Stomach smooth muscle (tissue), 2 donors: ENCODE measurements at regions not wholly inside any gene's neighbourhood (a gene's known extent, or its start where the extent isn't known, plus 50 kb on each side); places are given as distances from the start of the nearest gene placed in this dataset.

Experiments
- H3K27ac ChIP-seq: one replicate; pipeline ENCODE4 v1.7.0; 2013; ENCODE audit warnings: mild to moderate bottlenecking, low read length, inconsistent platforms
- H3K27me3 ChIP-seq, 2 donors: one replicate each; pipeline ENCODE4 v1.7.0; 2013; ENCODE audit warnings: low read length in 2 of 2; ENCODE audit not compliant: insufficient read depth in 2 of 2, control insufficient read depth in 1 of 2
- H3K36me3 ChIP-seq, 2 donors: one replicate each; pipeline ENCODE4 v1.7.0; 2013; ENCODE audit warnings: low read length in 2 of 2; ENCODE audit not compliant: control insufficient read depth in 2 of 2, insufficient read depth in 2 of 2
- H3K4me1 ChIP-seq: one replicate; pipeline ENCODE4 v1.7.0; 2013; ENCODE audit warnings: low read length; ENCODE audit not compliant: control insufficient read depth, insufficient read depth
- H3K4me3 ChIP-seq, 2 donors: one replicate each; pipeline ENCODE4 v1.7.0; 2013; ENCODE audit warnings: low read length in 2 of 2
- H3K9ac ChIP-seq, 2 donors: one replicate each; pipeline ENCODE4 v1.7.0; 2013; ENCODE audit warnings: low read length in 2 of 2, mild to moderate bottlenecking in 1 of 2
- H3K9me3 ChIP-seq, 2 donors: one replicate each; pipeline ENCODE4 v1.7.0; 2013; ENCODE audit warnings: low read length in 2 of 2; ENCODE audit not compliant: control insufficient read depth in 2 of 2
- donor health status: healthy.
- donor health status: Pancreatic carcinoma.

GRCh38 chr20:11278461-11278860 is 604.7 kb upstream of the JAG1 start:
- Histone ChIP-seq H3K9me3 (no peaks in the 10 kb centered on the region), H3K9ac (no peak overlapping the region), H3K36me3 (no peaks in the 10 kb centered on the region), H3K4me1 (no peaks in the 10 kb centered on the region), H3K27me3 (peaks cover 2% of the 10 kb centered on the region in 2 donors), H3K4me3 (no peak overlapping the region), H3K27ac (no peak overlapping the region)

GRCh38 chr20:11281240-11281639 is 607.4 kb upstream of the JAG1 start:
- H3K36me3 ChIP-seq, result no peaks in the 10 kb centered on the region
- no peaks in the 10 kb centered on the region for H3K4me1 ChIP-seq
- H3K4me3 ChIP-seq, result no peak overlapping the region
- no peak overlapping the region for H3K9ac ChIP-seq
- no peaks in the 10 kb centered on the region for H3K9me3 ChIP-seq
- H3K27me3 ChIP-seq, result peaks cover 2% of the 10 kb centered on the region in 2 donors
- H3K27ac ChIP-seq, result no peak overlapping the region

GRCh38 chr20:11281768-11282167 is 608.0 kb upstream of the JAG1 start:
- Histone ChIP-seq H3K4me1 (no peaks in the 10 kb centered on the region), H3K27ac (no peak overlapping the region), H3K9me3 (no peaks in the 10 kb centered on the region), H3K36me3 (no peaks in the 10 kb centered on the region), H3K4me3 (no peak overlapping the region), H3K9ac (no peak overlapping the region), H3K27me3 (peaks cover 2% of the 10 kb centered on the region in 2 donors)

- no peaks in the 10 kb centered on the region for H3K36me3 ChIP-seq
- H3K9me3 ChIP-seq, result no peaks in the 10 kb centered on the region
- no peak overlapping the region for H3K9ac ChIP-seq
- H3K27ac ChIP-seq, result no peak overlapping the region
- H3K4me1 ChIP-seq, result no peaks in the 10 kb centered on the region
- no peak overlapping the region for H3K4me3 ChIP-seq
- no peaks in the 10 kb centered on the region for H3K27me3 ChIP-seq
These were observed 613.3 kb upstream of the JAG1 start for GRCh38 chr20:11287126-11287525.

GRCh38 chr20:11296221-11296620 is 621.5 kb upstream of the BTBD3 start:
- no peaks in the 10 kb centered on the region for H3K9me3 ChIP-seq
- H3K27me3 ChIP-seq, result no peaks in the 10 kb centered on the region
- H3K36me3 ChIP-seq, result no peaks in the 10 kb centered on the region
- H3K4me3 ChIP-seq, result no peak overlapping the region
- H3K27ac ChIP-seq, result no peak overlapping the region
- H3K4me1 ChIP-seq, result no peaks in the 10 kb centered on the region
- no peak overlapping the region for H3K9ac ChIP-seq

- Histone ChIP-seq H3K9me3 (no peaks in the 10 kb centered on the region), H3K4me3 (no peak overlapping the region), H3K36me3 (no peaks in the 10 kb centered on the region), H3K9ac (no peak overlapping the region), H3K4me1 (no peaks in the 10 kb centered on the region), H3K27me3 (no peaks in the 10 kb centered on the region), H3K27ac (no peak overlapping the region)
These were observed 620.7 kb upstream of the BTBD3 start for GRCh38 chr20:11296951-11297350.

GRCh38 chr20:11301699-11302098 is 616.0 kb upstream of the BTBD3 start:
- Histone ChIP-seq H3K27me3 (no peaks in the 10 kb centered on the region), H3K4me1 (no peaks in the 10 kb centered on the region), H3K27ac (no peak overlapping the region), H3K36me3 (no peaks in the 10 kb centered on the region), H3K9me3 (no peaks in the 10 kb centered on the region), H3K4me3 (no peak overlapping the region), H3K9ac (no peak overlapping the region)

GRCh38 chr20:11302436-11302835 is 615.3 kb upstream of the BTBD3 start:
- no peaks in the 10 kb centered on the region for H3K36me3 ChIP-seq
- no peak overlapping the region for H3K4me3 ChIP-seq
- no peak overlapping the region for H3K9ac ChIP-seq
- H3K4me1 ChIP-seq, result no peaks in the 10 kb centered on the region
- H3K9me3 ChIP-seq, result no peaks in the 10 kb centered on the region
- no peaks in the 10 kb centered on the region for H3K27me3 ChIP-seq
- H3K27ac ChIP-seq, result no peak overlapping the region

- no peak overlapping the region for H3K4me3 ChIP-seq
- H3K9me3 ChIP-seq, result no peaks in the 10 kb centered on the region
- H3K27ac ChIP-seq, result no peak overlapping the region
- no peaks in the 10 kb centered on the region for H3K36me3 ChIP-seq
- H3K27me3 ChIP-seq, result no peaks in the 10 kb centered on the region
- H3K9ac ChIP-seq, result no peak overlapping the region
- H3K4me1 ChIP-seq, result no peaks in the 10 kb centered on the region
These were observed 612.9 kb upstream of the BTBD3 start for GRCh38 chr20:11304795-11305194.

- Histone ChIP-seq H3K4me1 (no peaks in the 10 kb centered on the region), H3K27me3 (no peaks in the 10 kb centered on the region), H3K9me3 (no peaks in the 10 kb centered on the region), H3K4me3 (no peak overlapping the region), H3K27ac (no peak overlapping the region), H3K9ac (no peak overlapping the region), H3K36me3 (no peaks in the 10 kb centered on the region)
These were observed 612.3 kb upstream of the BTBD3 start for GRCh38 chr20:11305406-11305805.

GRCh38 chr20:11311659-11312224 is 606.0 kb upstream of the BTBD3 start:
- Histone ChIP-seq H3K27me3 (no peaks in the 10 kb centered on the region), H3K4me1 (no peaks in the 10 kb centered on the region), H3K36me3 (no peaks in the 10 kb centered on the region), H3K27ac (no peak overlapping the region), H3K4me3 (no peak overlapping the region), H3K9me3 (no peaks in the 10 kb centered on the region), H3K9ac (no peak overlapping the region)
